ENCODE measurements at regions not wholly inside any gene's neighbourhood (a gene's known extent, or its start where the extent isn't known, plus 50 kb on each side); places are given as distances from the start of the nearest gene placed in this dataset.

DNA sequence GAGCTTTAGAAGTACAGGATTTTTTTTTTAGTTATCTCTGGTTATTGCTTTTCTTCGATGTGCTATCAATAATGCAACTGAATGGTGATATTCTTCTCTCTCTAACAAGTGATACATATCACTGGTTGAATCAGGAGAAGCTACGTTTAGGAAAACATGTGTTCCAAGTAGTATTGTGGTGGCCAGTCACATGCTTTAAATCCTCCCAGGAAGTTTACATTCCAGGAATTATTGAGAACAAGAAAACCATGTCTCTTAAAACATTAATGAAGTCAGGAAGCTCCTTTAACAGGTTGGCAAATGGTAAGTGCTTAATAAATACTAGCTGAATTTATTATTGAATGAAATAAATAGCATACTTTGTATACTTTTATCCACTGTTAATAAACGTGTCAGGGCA, 371.1 kb downstream of the BCKDHB start (continued):
- TF ChIP-seq, protein P1, sequence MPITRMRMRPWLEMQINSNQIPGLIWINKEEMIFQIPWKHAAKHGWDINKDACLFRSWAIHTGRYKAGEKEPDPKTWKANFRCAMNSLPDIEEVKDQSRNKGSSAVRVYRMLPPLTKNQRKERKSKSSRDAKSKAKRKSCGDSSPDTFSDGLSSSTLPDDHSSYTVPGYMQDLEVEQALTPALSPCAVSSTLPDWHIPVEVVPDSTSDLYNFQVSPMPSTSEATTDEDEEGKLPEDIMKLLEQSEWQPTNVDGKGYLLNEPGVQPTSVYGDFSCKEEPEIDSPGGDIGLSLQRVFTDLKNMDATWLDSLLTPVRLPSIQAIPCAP (CRISPR knock-in tag; IDR thresholded peaks at IDR 0.05) = no peak
- TF ChIP-seq, protein P2, sequence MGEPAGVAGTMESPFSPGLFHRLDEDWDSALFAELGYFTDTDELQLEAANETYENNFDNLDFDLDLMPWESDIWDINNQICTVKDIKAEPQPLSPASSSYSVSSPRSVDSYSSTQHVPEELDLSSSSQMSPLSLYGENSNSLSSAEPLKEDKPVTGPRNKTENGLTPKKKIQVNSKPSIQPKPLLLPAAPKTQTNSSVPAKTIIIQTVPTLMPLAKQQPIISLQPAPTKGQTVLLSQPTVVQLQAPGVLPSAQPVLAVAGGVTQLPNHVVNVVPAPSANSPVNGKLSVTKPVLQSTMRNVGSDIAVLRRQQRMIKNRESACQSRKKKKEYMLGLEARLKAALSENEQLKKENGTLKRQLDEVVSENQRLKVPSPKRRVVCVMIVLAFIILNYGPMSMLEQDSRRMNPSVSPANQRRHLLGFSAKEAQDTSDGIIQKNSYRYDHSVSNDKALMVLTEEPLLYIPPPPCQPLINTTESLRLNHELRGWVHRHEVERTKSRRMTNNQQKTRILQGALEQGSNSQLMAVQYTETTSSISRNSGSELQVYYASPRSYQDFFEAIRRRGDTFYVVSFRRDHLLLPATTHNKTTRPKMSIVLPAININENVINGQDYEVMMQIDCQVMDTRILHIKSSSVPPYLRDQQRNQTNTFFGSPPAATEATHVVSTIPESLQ (CRISPR knock-in tag; IDR thresholded peaks at IDR 0.05) = no peak
- TF ChIP-seq SMAD3 (CRISPR knock-in tag; IDR thresholded peaks at IDR 0.05; ENCODE audit: borderline replicate concordance) (no peak), ATF1 (CRISPR knock-in tag; IDR thresholded peaks at IDR 0.05) (no peak), FOXK1 (CRISPR knock-in tag; IDR thresholded peaks at IDR 0.05) (no peak), CBFB (CRISPR knock-in tag; IDR thresholded peaks at IDR 0.05; ENCODE audit: low read depth) (no peak)
- TF ChIP-seq, protein P3, sequence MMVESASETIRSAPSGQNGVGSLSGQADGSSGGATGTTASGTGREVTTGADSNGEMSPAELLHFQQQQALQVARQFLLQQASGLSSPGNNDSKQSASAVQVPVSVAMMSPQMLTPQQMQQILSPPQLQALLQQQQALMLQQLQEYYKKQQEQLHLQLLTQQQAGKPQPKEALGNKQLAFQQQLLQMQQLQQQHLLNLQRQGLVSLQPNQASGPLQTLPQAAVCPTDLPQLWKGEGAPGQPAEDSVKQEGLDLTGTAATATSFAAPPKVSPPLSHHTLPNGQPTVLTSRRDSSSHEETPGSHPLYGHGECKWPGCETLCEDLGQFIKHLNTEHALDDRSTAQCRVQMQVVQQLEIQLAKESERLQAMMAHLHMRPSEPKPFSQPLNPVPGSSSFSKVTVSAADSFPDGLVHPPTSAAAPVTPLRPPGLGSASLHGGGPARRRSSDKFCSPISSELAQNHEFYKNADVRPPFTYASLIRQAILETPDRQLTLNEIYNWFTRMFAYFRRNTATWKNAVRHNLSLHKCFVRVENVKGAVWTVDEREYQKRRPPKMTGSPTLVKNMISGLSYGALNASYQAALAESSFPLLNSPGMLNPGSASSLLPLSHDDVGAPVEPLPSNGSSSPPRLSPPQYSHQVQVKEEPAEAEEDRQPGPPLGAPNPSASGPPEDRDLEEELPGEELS (CRISPR knock-in tag; IDR thresholded peaks at IDR 0.05) = no peak
- TF ChIP-seq, protein P4, sequence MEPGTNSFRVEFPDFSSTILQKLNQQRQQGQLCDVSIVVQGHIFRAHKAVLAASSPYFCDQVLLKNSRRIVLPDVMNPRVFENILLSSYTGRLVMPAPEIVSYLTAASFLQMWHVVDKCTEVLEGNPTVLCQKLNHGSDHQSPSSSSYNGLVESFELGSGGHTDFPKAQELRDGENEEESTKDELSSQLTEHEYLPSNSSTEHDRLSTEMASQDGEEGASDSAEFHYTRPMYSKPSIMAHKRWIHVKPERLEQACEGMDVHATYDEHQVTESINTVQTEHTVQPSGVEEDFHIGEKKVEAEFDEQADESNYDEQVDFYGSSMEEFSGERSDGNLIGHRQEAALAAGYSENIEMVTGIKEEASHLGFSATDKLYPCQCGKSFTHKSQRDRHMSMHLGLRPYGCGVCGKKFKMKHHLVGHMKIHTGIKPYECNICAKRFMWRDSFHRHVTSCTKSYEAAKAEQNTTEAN (CRISPR knock-in tag; IDR thresholded peaks at IDR 0.05) = no peak
- TF ChIP-seq, protein P5, sequence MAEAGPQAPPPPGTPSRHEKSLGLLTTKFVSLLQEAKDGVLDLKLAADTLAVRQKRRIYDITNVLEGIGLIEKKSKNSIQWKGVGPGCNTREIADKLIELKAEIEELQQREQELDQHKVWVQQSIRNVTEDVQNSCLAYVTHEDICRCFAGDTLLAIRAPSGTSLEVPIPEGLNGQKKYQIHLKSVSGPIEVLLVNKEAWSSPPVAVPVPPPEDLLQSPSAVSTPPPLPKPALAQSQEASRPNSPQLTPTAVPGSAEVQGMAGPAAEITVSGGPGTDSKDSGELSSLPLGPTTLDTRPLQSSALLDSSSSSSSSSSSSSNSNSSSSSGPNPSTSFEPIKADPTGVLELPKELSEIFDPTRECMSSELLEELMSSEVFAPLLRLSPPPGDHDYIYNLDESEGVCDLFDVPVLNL (CRISPR knock-in tag; IDR thresholded peaks at IDR 0.05; ENCODE audit: borderline replicate concordance, low read depth) = no peak

DNA sequence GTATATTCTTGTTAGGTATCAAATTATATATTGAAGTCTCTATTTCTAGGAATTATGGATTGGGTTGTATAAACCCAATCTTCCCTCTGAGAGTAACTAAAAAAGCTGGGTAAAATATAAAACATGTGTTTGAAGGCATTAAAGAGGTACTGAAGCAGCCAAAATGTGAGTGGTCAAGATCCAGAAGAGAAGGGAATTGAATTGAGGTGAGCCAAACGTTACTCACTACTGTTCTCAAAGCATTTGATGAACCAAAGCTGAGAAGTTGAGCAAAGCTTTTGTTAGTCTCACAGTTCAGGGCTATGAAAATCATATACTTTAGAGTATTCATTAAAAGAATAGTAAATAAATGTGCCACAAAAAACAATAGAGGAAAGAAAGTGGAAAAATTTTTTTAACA, 365.8 kb downstream of the BCKDHB start:
- TF ChIP-seq, protein P6, sequence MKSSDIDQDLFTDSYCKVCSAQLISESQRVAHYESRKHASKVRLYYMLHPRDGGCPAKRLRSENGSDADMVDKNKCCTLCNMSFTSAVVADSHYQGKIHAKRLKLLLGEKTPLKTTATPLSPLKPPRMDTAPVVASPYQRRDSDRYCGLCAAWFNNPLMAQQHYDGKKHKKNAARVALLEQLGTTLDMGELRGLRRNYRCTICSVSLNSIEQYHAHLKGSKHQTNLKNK (CRISPR knock-in tag; IDR thresholded peaks at IDR 0.05) = no peak
- no peak for TF ChIP-seq PRRX2 (CRISPR knock-in tag; IDR thresholded peaks at IDR 0.05)
- no peak for TF ChIP-seq FOXJ3 (CRISPR knock-in tag; IDR thresholded peaks at IDR 0.05; ENCODE audit: borderline replicate concordance)
- no peak for TF ChIP-seq FOXK1 (CRISPR knock-in tag; IDR thresholded peaks at IDR 0.05)
- POLR2A ChIA-PET = no interaction called here
- Mint-ChIP-seq H3K27me3 (ENCODE audit: low read depth) (no peaks in the 10 kb centered on the region), H3K36me3 (no peaks in the 10 kb centered on the region), H3K27ac (no peak overlapping the region), H3K9me3 (no peaks in the 10 kb centered on the region), H3K4me1 (no peaks in the 10 kb centered on the region; the same call in none of the 2 replicates), H3K4me3 (no peak overlapping the region)
- ATAC-seq (no peak), DNase-seq (ENCODE audit: low spot score) (no peak)
- CTCF ChIA-PET = no interaction called here

DNA sequence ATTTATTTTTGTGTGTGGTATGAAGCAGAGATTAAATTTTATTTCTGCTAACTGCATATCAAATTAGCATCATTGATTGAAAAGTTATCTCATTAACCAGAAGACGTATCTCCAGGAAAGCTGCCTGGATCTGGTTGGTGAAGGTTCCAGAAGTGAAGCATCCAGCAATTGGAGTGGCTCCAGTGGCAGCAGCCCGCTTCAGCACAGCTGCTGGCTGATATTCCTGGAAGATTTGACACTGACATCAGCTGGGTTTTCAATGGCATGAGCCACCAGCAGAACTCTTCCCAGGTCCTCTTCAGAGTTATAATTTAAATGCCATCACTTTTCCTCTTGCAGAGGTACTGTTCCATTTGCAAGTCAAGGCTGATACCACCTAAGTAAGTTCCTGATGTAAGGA, 363.5 kb downstream of the BCKDHB start:
- Mint-ChIP-seq H3K9me3 (no peaks in the 10 kb centered on the region), H3K27me3 (ENCODE audit: low read depth) (no peaks in the 10 kb centered on the region), H3K36me3 (no peaks in the 10 kb centered on the region; the same call in 1 of the 2 replicates), H3K27ac (no peak overlapping the region), H3K4me1 (peaks cover 8% of the 10 kb centered on the region), H3K4me3 (no peak overlapping the region)
- ATAC-seq = no peak
- CTCF ChIA-PET = no interaction called here
- POLR2A ChIA-PET = no interaction called here
- no peak for DNase-seq (ENCODE audit: low spot score)
- TF ChIP-seq, protein P7, sequence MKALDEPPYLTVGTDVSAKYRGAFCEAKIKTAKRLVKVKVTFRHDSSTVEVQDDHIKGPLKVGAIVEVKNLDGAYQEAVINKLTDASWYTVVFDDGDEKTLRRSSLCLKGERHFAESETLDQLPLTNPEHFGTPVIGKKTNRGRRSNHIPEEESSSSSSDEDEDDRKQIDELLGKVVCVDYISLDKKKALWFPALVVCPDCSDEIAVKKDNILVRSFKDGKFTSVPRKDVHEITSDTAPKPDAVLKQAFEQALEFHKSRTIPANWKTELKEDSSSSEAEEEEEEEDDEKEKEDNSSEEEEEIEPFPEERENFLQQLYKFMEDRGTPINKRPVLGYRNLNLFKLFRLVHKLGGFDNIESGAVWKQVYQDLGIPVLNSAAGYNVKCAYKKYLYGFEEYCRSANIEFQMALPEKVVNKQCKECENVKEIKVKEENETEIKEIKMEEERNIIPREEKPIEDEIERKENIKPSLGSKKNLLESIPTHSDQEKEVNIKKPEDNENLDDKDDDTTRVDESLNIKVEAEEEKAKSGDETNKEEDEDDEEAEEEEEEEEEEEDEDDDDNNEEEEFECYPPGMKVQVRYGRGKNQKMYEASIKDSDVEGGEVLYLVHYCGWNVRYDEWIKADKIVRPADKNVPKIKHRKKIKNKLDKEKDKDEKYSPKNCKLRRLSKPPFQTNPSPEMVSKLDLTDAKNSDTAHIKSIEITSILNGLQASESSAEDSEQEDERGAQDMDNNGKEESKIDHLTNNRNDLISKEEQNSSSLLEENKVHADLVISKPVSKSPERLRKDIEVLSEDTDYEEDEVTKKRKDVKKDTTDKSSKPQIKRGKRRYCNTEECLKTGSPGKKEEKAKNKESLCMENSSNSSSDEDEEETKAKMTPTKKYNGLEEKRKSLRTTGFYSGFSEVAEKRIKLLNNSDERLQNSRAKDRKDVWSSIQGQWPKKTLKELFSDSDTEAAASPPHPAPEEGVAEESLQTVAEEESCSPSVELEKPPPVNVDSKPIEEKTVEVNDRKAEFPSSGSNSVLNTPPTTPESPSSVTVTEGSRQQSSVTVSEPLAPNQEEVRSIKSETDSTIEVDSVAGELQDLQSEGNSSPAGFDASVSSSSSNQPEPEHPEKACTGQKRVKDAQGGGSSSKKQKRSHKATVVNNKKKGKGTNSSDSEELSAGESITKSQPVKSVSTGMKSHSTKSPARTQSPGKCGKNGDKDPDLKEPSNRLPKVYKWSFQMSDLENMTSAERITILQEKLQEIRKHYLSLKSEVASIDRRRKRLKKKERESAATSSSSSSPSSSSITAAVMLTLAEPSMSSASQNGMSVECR (CRISPR knock-in tag; IDR thresholded peaks at IDR 0.05; ENCODE audit: borderline replicate concordance) = no peak
- TF ChIP-seq NFYB (CRISPR knock-in tag; conservative IDR thresholded peaks at IDR 0.05; ENCODE audit: low read depth) (no peak), MXD4 (CRISPR knock-in tag; IDR thresholded peaks at IDR 0.05; ENCODE audit: borderline replicate concordance) (no peak), GRHL2 (CRISPR knock-in tag; IDR thresholded peaks at IDR 0.05; ENCODE audit: insufficient replicate concordance, severe bottlenecking) (no peak), ZNF138 (CRISPR knock-in tag; conservative IDR thresholded peaks at IDR 0.05) (no peak), GABPB1 (CRISPR knock-in tag; IDR thresholded peaks at IDR 0.05) (no peak), SOX15 (CRISPR knock-in tag; IDR thresholded peaks at IDR 0.05) (no peak), TP53 (CRISPR knock-in tag; IDR thresholded peaks at IDR 0.05) (no peak), NR3C1 (CRISPR knock-in tag; conservative IDR thresholded peaks at IDR 0.05; ENCODE audit: low read depth) (no peak)
- TF ChIP-seq, protein P1 (CRISPR knock-in tag; IDR thresholded peaks at IDR 0.05) = no peak

Measured in WTC11 (cell line).